Nephron (organoid): ENCODE measurements at regions not wholly inside any gene's neighbourhood (a gene's known extent, or its start where the extent isn't known, plus 50 kb on each side); places are given as distances from the start of the nearest gene placed in this dataset.
"Not testable (repeated sequence)": the region's sequence is repeated elsewhere in the genome, so short reads cannot be mapped to it uniquely, and the experiment has no call there.

Source experiments
- H3K27ac Mint-ChIP-seq, 3 experiments: 2 replicates each; pipeline ENCODE4 v1.8.0; 2020; ENCODE audit warnings: mixed read lengths in 3 of 3, mild to moderate bottlenecking in 2 of 3, moderate library complexity in 1 of 3
- H3K27me3 Mint-ChIP-seq: 2 replicates; pipeline ENCODE4 v1.8.0; 2021; ENCODE audit warnings: low read depth, mild to moderate bottlenecking, moderate library complexity, mixed read lengths
- H3K36me3 Mint-ChIP-seq: 2 replicates; pipeline ENCODE4 v1.8.0; 2020; ENCODE audit warnings: low read depth, mixed read lengths
- H3K4me1 Mint-ChIP-seq: 2 replicates; pipeline ENCODE4 v1.8.0; 2020; ENCODE audit warnings: mixed read lengths
- H3K4me3 Mint-ChIP-seq, 3 experiments: 2 replicates each; pipeline ENCODE4 v1.8.0; 2020; ENCODE audit warnings: mild to moderate bottlenecking in 3 of 3, mixed read lengths in 3 of 3, moderate library complexity in 2 of 3
- H3K9me3 Mint-ChIP-seq: 2 replicates; pipeline ENCODE4 v1.8.0; 2020; ENCODE audit warnings: mixed read lengths
- CTCF ChIP-seq, 3 experiments: fragments of 200-600 bp; sonication (generic); IDR thresholded peaks; one replicate each; pipeline ENCODE4 v1.5.0; 2021; ENCODE audit warnings: antibody characterized with exemption in 3 of 3; ENCODE audit not compliant: unreplicated experiment in 3 of 3

DNA sequence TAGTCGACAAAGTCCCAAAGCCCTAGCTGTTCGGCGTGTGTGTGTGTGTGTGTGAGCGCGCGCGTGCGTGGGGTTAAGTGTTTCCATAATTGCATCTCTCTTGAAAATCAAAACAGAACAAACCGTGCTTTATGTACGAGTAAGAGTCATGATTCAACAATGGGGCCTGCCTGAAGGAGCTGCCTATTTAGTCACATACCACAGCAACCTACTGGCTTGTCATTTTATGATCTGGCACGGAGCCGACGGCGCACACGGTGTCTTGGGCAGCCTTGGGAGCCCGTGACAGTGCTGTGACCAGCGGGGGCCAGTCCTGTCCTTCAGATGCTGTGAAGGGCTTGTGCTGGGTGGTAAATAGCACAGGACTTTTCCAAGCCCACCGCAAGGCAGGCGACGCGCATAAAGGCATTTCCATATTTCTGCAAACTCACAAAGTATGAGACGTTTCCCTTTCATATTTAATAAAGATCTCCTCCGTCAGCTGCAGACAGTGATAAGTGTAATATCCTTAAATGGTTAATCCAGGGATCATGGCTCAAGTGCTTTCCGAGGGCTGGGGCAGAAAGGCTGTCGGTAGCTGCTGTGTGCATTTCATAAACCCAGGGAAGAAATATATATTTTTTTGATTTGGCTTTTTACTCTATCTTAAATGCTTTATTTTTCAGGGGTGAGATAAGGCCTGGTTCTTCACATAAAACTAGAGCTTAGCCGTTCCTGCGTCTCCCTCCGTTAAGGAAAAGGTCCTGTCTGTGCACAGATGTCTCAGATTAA, 270.2 kb upstream of the IRX1 start:
- TF ChIP-seq CTCF (IDR thresholded peaks at IDR 0.05; ENCODE audit: unreplicated experiment in 3 of 3): no peak
- peak overlapping the region; percentile 5 to 47 (median 14) for H3K27ac Mint-ChIP-seq
- no peaks in the 10 kb centered on the region for H3K36me3 Mint-ChIP-seq
- H3K27me3 Mint-ChIP-seq: no peaks in the 10 kb centered on the region
- H3K9me3 Mint-ChIP-seq: peaks cover 3% of the 10 kb centered on the region
- no peak overlapping the region for H3K4me3 Mint-ChIP-seq
- peaks cover 12% of the 10 kb centered on the region for H3K4me1 Mint-ChIP-seq

DNA sequence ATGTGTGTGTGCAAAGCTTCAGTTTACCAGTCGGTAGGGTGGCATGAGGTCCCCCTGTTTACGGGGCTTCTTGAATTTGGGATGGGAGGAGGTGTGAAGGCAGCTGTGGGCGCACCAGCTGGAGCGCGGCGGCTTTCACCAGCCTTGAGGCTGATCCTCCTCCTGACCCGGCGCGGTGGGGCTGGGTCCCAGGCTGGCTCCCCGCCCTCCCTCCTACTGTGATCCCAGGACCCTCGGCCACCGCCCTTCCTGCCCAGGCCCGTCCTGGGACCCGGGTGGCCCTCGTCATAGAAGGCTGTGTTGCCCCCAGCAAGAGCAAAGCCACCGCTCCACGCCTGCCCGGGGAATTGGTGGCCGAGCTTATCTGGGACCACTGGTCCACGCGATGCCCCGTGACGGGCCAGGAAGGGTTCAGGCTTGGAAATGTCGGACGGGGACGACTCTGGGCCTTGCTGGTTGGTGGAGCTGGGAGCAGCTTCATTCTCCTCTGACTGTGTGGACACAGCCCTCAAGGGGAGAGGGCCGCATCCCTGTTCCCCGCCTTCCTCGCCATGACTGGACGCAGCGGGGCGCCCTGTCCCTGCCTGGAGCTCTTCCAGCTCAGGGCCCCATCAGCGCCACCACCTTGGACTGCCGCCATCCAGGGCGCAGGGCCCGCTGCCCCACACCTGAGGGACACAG, 271.1 kb upstream of the IRX1 start:
- TF ChIP-seq CTCF (IDR thresholded peaks at IDR 0.05; ENCODE audit: unreplicated experiment in 3 of 3): no peak
- Mint-ChIP-seq H3K4me3 (no peak overlapping the region), H3K36me3 (no peaks in the 10 kb centered on the region), H3K27me3 (no peaks in the 10 kb centered on the region), H3K9me3 (no peaks in the 10 kb centered on the region), H3K27ac (peak overlapping the region in 1 of 3 experiments; percentile 47), H3K4me1 (peaks cover 12% of the 10 kb centered on the region)

DNA sequence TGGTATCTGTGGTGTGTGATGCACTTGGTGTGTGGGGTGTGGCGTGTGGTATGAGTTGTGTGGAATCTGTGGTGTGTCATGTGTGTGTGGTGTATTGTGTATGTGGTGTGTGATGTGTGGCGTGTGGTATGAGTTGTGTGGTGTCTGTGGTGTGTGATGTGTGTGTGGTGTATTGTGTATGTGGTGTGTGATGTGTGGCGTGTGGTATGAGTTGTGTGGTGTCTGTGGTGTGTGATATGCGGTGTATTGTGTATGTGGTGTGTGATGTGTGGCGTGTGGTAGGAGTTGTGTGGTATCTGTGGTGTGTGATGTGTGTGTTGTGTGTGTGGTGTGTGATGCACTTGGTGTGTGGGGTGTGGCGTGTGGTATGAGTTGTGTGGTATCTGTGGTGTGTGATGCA, 271.7 kb upstream of the IRX1 start:
- H3K9me3 Mint-ChIP-seq, H3K36me3 Mint-ChIP-seq, H3K4me3 Mint-ChIP-seq, H3K27me3 Mint-ChIP-seq, H3K27ac Mint-ChIP-seq: not testable (repeated sequence)
- H3K4me1 Mint-ChIP-seq: peaks cover 12% of the 10 kb centered on the region

GRCh38 chr5:3323144-3323543, 272.5 kb upstream of the IRX1 start:
- no peak overlapping the region for H3K27ac Mint-ChIP-seq
- no peaks in the 10 kb centered on the region for H3K27me3 Mint-ChIP-seq
- no peak for TF ChIP-seq CTCF (IDR thresholded peaks at IDR 0.05; ENCODE audit: unreplicated experiment in 3 of 3)
- H3K4me1 Mint-ChIP-seq: peaks cover 12% of the 10 kb centered on the region
- no peak overlapping the region for H3K4me3 Mint-ChIP-seq
- H3K36me3 Mint-ChIP-seq: no peaks in the 10 kb centered on the region
- no peaks in the 10 kb centered on the region for H3K9me3 Mint-ChIP-seq

DNA sequence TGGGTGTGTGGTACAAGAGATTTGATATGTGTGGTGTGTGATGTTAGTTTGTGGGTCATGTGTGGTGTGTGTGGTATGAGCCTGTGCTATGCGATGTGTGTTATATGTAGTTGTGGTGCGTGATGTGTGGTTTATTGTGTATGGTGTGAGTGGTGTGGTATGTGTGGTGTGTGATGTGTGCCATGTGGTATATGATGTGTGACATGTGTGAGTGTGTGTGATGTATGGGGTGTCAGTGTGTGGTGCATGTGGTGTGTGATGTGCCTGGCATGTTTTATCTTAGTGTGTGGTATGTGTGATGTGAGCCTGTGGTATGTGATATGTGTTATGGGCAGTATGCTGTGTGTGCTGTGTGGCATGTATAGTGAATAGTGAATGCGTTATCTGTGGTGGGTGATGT, 273.0 kb upstream of the IRX1 start:
- H3K9me3 Mint-ChIP-seq: no peaks in the 10 kb centered on the region
- H3K36me3 Mint-ChIP-seq: no peaks in the 10 kb centered on the region
- no peak for TF ChIP-seq CTCF (IDR thresholded peaks at IDR 0.05; ENCODE audit: unreplicated experiment in 3 of 3)
- H3K4me3 Mint-ChIP-seq: no peak overlapping the region
- H3K4me1 Mint-ChIP-seq: peaks cover 12% of the 10 kb centered on the region
- H3K27ac Mint-ChIP-seq: no peak overlapping the region
- no peaks in the 10 kb centered on the region for H3K27me3 Mint-ChIP-seq

DNA sequence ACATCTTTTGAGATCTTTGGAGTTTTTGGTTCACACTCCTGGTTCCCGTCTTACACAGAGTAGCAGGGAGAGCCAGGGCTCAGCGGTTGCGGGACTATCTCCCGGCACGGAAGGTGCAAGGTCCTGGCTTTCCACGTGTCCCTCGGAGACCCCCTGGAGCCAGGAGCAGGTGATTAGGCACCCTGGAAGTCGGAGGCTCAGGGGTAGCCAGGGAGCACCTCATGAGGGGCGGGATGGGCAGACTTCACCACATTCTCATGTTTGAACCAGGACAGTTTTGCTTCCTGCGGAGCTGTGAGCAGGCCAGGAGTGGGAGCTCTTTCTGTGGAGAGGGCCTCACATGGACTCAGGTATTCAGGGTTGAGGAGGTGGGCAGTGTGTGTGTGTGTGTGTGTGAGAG, 273.7 kb upstream of the IRX1 start:
- Mint-ChIP-seq H3K4me3 (no peak overlapping the region), H3K27me3 (peaks cover under 1% of the 10 kb centered on the region), H3K27ac (no peak overlapping the region), H3K4me1 (peaks cover 12% of the 10 kb centered on the region), H3K36me3 (no peaks in the 10 kb centered on the region), H3K9me3 (no peaks in the 10 kb centered on the region)
- TF ChIP-seq CTCF (IDR thresholded peaks at IDR 0.05; ENCODE audit: unreplicated experiment in 3 of 3): no peak
